HepG2 (cell line): ENCODE measurements at regions not wholly inside any gene's neighbourhood (a gene's known extent, or its start where the extent isn't known, plus 50 kb on each side); places are given as distances from the start of the nearest gene placed in this dataset.

Source experiments
- ARID2 ChIP-seq: sonication (generic); formaldehyde crosslinking; IDR thresholded peaks from 2 replicates; pipeline ENCODE4 v1.8.1; 2022; ENCODE audit warnings: mild to moderate bottlenecking, missing genetic modification reagents, borderline replicate concordance
- FOXJ3 ChIP-seq: sonication (generic); formaldehyde crosslinking; IDR thresholded peaks from 2 replicates; pipeline ENCODE4 v1.4.0; 2020; ENCODE audit warnings: missing genetic modification reagents, mild to moderate bottlenecking, borderline replicate concordance
- HOXA3 ChIP-seq: sonication (generic); formaldehyde crosslinking; IDR thresholded peaks from 2 replicates; pipeline ENCODE4 v1.5.0; 2020; ENCODE audit warnings: missing genetic modification reagents
- ISX ChIP-seq: sonication (generic); formaldehyde crosslinking; conservative IDR thresholded peaks from 2 replicates; pipeline ENCODE4 v1.5.0; 2020; ENCODE audit warnings: missing genetic modification reagents
- KDM3A ChIP-seq: IDR thresholded peaks from 2 replicates; pipeline ENCODE4 v1.6.1; 2018; ENCODE audit warnings: low read depth, missing compliant biosample characterization
- MIXL1 ChIP-seq: IDR thresholded peaks from 2 replicates; pipeline ENCODE4 v1.6.1; 2016
- NONO ChIP-seq, 2 experiments: fragments of 450-650 bp in 1 of 2; sonication (generic) in 1 of 2; formaldehyde crosslinking in 1 of 2; IDR thresholded peaks in 1 of 2; conservative IDR thresholded peaks in 1 of 2; 2 replicates each; pipeline versions ENCODE4 v1.6.1 to v1.8.0; 2017 to 2022; ENCODE audit warnings: mild to moderate bottlenecking in 1 of 2, missing genetic modification reagents in 1 of 2, moderate library complexity in 1 of 2
- PCBP2 ChIP-seq: fragments of 200-400 bp; formaldehyde crosslinking; optimal IDR thresholded peaks from 2 replicates; pipeline ENCODE3; 2018; ENCODE audit warnings: low read length, low read depth; ENCODE audit not compliant: poor library complexity, severe bottlenecking
- SCMH1 ChIP-seq: sonication (generic); formaldehyde crosslinking; IDR thresholded peaks from 2 replicates; pipeline ENCODE4 v1.9.0; 2021; ENCODE audit warnings: missing genetic modification reagents, mild to moderate bottlenecking, borderline replicate concordance
- SETDB1 ChIP-seq: sonication (generic); formaldehyde crosslinking; IDR thresholded peaks from 2 replicates; pipeline ENCODE4 v1.5.1; 2020; ENCODE audit warnings: missing genetic modification reagents, mild to moderate bottlenecking, borderline replicate concordance
- SRSF4 ChIP-seq: fragments of 200-400 bp; formaldehyde crosslinking; IDR thresholded peaks from one replicate; pipeline ENCODE4 v1.6.1; 2018; ENCODE audit warnings: mild to moderate bottlenecking, low read depth, low read length, moderate library complexity; ENCODE audit not compliant: poor library complexity, severe bottlenecking
- ZNF121 ChIP-seq: sonication (generic); formaldehyde crosslinking; IDR thresholded peaks from 2 replicates; pipeline ENCODE4 v1.5.0; 2020; ENCODE audit warnings: mild to moderate bottlenecking, missing genetic modification reagents
- ZNF224 ChIP-seq: sonication (generic); formaldehyde crosslinking; IDR thresholded peaks from 2 replicates; pipeline ENCODE4 v1.5.0; 2020; ENCODE audit warnings: mild to moderate bottlenecking, missing genetic modification reagents
- ZNF564 ChIP-seq: sonication (generic); formaldehyde crosslinking; IDR thresholded peaks from 2 replicates; pipeline ENCODE4 v1.8.1; 2023; ENCODE audit warnings: mild to moderate bottlenecking, missing genetic modification reagents
- ZNF598 ChIP-seq: sonication (generic); formaldehyde crosslinking; IDR thresholded peaks from 2 replicates; pipeline ENCODE4 v1.5.1; 2020; ENCODE audit warnings: mild to moderate bottlenecking, missing genetic modification reagents, borderline replicate concordance
- ZNF607 ChIP-seq: sonication (generic); formaldehyde crosslinking; IDR thresholded peaks from 2 replicates; pipeline ENCODE4 v1.5.1; 2020; ENCODE audit warnings: missing genetic modification reagents, mild to moderate bottlenecking, borderline replicate concordance
- ZNF746 ChIP-seq: sonication (generic); formaldehyde crosslinking; IDR thresholded peaks from 2 replicates; pipeline ENCODE4 v1.8.0; 2022; ENCODE audit warnings: mild to moderate bottlenecking, missing genetic modification reagents
- TF ChIP-seq, protein P1 (sequence below): sonication (generic); formaldehyde crosslinking; conservative IDR thresholded peaks from 2 replicates; pipeline ENCODE4 v1.4.0; 2020; ENCODE audit warnings: mild to moderate bottlenecking, missing genetic modification reagents, moderate library complexity
- TF ChIP-seq, protein P2 (sequence below): sonication (generic); formaldehyde crosslinking; IDR thresholded peaks from 2 replicates; pipeline ENCODE4 v1.4.0; 2020; ENCODE audit warnings: missing genetic modification reagents
- TF ChIP-seq, protein P3 (sequence below): sonication (generic); formaldehyde crosslinking; IDR thresholded peaks from 2 replicates; pipeline ENCODE4 v1.5.1; 2020; ENCODE audit warnings: mild to moderate bottlenecking, missing genetic modification reagents, moderate library complexity

DNA sequence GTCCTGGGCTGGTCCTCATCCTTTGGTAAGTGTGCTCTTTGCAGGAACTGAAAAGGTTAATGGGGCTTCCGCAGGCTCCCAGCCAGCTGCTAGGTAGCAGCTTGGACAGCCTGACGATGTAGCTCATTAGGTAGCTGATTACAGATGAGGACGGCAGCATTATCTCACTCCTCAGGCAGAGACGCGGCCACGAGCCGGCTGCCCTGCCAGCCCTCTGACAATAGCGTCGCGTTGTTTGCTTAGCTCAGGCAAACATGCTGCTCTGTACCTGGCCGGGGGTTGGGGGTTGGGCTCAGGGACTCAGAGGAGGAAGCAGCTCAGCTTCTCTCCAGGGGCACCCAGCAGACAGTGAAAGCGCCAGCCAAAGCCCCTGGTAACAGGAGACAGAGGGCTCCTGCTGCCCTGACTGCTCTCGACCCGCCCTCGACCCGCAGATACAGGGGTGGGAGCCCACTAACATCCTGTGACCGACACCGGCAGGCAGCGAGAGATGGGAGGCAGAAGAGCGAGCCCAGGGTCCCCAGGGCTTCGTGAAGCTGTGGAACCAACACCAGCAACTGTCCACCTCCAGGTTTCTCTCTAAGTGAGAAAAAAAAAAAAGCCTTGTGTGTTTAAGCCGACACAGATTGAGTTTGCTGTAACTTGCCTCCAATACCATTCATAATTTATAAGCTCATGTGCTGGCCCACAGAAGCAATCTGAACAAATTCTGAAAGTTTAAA lies 53.4 kb upstream of the DLK1 start (continued):
- TF ChIP-seq SRSF4 (no peak), KDM3A (CRISPR knock-in tag) (peak; percentile 84), PCBP2 (no peak), FOXJ3 (CRISPR knock-in tag) (no peak), ZNF598 (CRISPR knock-in tag) (0 out of 2 replicates have a peak, but pooled peaks have one; percentile 43), ZNF607 (CRISPR knock-in tag) (0 out of 2 replicates have a peak, but pooled peaks have one; percentile 52), NONO (IDR thresholded peaks at IDR 0.05) (no peak), NONO (CRISPR knock-in tag; conservative IDR thresholded peaks at IDR 0.05) (peak; percentile 68), ZNF121 (CRISPR knock-in tag) (no peak), HOXA3 (peak; percentile 76), MIXL1 (CRISPR knock-in tag) (peak; percentile 65; the same call in 1 of the 2 replicates), ZNF564 (CRISPR knock-in tag) (peak; percentile 48; the same call in 1 of the 2 replicates), ISX (CRISPR knock-in tag) (no peak), ZNF224 (no peak), SCMH1 (CRISPR knock-in tag) (no peak), ARID2 (CRISPR knock-in tag) (no peak), SETDB1 (no peak), ZNF746 (0 out of 2 replicates have a peak, but pooled peaks have one; percentile 18)
- TF ChIP-seq, protein P1, sequence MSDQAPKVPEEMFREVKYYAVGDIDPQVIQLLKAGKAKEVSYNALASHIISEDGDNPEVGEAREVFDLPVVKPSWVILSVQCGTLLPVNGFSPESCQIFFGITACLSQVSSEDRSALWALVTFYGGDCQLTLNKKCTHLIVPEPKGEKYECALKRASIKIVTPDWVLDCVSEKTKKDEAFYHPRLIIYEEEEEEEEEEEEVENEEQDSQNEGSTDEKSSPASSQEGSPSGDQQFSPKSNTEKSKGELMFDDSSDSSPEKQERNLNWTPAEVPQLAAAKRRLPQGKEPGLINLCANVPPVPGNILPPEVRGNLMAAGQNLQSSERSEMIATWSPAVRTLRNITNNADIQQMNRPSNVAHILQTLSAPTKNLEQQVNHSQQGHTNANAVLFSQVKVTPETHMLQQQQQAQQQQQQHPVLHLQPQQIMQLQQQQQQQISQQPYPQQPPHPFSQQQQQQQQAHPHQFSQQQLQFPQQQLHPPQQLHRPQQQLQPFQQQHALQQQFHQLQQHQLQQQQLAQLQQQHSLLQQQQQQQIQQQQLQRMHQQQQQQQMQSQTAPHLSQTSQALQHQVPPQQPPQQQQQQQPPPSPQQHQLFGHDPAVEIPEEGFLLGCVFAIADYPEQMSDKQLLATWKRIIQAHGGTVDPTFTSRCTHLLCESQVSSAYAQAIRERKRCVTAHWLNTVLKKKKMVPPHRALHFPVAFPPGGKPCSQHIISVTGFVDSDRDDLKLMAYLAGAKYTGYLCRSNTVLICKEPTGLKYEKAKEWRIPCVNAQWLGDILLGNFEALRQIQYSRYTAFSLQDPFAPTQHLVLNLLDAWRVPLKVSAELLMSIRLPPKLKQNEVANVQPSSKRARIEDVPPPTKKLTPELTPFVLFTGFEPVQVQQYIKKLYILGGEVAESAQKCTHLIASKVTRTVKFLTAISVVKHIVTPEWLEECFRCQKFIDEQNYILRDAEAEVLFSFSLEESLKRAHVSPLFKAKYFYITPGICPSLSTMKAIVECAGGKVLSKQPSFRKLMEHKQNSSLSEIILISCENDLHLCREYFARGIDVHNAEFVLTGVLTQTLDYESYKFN (CRISPR knock-in tag) = peak; percentile 77
- TF ChIP-seq, protein P2, sequence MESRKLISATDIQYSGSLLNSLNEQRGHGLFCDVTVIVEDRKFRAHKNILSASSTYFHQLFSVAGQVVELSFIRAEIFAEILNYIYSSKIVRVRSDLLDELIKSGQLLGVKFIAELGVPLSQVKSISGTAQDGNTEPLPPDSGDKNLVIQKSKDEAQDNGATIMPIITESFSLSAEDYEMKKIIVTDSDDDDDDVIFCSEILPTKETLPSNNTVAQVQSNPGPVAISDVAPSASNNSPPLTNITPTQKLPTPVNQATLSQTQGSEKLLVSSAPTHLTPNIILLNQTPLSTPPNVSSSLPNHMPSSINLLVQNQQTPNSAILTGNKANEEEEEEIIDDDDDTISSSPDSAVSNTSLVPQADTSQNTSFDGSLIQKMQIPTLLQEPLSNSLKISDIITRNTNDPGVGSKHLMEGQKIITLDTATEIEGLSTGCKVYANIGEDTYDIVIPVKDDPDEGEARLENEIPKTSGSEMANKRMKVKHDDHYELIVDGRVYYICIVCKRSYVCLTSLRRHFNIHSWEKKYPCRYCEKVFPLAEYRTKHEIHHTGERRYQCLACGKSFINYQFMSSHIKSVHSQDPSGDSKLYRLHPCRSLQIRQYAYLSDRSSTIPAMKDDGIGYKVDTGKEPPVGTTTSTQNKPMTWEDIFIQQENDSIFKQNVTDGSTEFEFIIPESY (CRISPR knock-in tag) = peak; percentile 41; the same call in 1 of the 2 replicates
- TF ChIP-seq, protein P3, sequence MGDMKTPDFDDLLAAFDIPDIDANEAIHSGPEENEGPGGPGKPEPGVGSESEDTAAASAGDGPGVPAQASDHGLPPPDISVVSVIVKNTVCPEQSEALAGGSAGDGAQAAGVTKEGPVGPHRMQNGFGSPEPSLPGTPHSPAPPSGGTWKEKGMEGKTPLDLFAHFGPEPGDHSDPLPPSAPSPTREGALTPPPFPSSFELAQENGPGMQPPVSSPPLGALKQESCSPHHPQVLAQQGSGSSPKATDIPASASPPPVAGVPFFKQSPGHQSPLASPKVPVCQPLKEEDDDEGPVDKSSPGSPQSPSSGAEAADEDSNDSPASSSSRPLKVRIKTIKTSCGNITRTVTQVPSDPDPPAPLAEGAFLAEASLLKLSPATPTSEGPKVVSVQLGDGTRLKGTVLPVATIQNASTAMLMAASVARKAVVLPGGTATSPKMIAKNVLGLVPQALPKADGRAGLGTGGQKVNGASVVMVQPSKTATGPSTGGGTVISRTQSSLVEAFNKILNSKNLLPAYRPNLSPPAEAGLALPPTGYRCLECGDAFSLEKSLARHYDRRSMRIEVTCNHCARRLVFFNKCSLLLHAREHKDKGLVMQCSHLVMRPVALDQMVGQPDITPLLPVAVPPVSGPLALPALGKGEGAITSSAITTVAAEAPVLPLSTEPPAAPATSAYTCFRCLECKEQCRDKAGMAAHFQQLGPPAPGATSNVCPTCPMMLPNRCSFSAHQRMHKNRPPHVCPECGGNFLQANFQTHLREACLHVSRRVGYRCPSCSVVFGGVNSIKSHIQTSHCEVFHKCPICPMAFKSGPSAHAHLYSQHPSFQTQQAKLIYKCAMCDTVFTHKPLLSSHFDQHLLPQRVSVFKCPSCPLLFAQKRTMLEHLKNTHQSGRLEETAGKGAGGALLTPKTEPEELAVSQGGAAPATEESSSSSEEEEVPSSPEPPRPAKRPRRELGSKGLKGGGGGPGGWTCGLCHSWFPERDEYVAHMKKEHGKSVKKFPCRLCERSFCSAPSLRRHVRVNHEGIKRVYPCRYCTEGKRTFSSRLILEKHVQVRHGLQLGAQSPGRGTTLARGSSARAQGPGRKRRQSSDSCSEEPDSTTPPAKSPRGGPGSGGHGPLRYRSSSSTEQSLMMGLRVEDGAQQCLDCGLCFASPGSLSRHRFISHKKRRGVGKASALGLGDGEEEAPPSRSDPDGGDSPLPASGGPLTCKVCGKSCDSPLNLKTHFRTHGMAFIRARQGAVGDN (CRISPR knock-in tag) = peak; percentile 99
